ENCODE measurements at regions not wholly inside any gene's neighbourhood (a gene's known extent, or its start where the extent isn't known, plus 50 kb on each side); places are given as distances from the start of the nearest gene placed in this dataset.

DNA sequence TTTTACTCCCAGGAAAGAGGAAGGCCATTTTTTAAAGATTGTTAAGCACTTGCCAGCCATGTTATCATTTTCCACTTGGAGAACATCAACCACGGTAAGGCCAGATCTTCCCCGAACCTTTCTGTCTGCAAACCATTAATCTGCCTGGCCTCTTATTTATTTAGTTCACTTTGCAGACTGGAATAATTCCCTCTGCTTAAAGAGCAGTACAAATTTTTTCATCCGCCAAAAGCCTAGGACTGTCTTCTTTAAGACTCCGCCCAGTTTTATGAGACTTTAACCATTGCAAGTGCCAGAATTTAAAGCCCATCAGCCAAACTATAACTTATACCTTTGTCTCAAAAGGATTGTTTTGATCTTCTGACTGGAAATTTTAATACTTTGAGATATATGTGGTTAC lies 426.3 kb downstream of the KCTD12 start:
- TF ChIP-seq, protein P1, sequence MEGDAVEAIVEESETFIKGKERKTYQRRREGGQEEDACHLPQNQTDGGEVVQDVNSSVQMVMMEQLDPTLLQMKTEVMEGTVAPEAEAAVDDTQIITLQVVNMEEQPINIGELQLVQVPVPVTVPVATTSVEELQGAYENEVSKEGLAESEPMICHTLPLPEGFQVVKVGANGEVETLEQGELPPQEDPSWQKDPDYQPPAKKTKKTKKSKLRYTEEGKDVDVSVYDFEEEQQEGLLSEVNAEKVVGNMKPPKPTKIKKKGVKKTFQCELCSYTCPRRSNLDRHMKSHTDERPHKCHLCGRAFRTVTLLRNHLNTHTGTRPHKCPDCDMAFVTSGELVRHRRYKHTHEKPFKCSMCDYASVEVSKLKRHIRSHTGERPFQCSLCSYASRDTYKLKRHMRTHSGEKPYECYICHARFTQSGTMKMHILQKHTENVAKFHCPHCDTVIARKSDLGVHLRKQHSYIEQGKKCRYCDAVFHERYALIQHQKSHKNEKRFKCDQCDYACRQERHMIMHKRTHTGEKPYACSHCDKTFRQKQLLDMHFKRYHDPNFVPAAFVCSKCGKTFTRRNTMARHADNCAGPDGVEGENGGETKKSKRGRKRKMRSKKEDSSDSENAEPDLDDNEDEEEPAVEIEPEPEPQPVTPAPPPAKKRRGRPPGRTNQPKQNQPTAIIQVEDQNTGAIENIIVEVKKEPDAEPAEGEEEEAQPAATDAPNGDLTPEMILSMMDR (IDR thresholded peaks at IDR 0.05), result no peak
- TF ChIP-seq POLR2A (IDR thresholded peaks at IDR 0.05), result no peak

All from body of pancreas (tissue), 4 donors.